DND-41 (cell line): ENCODE measurements at regions not wholly inside any gene's neighbourhood (a gene's known extent, or its start where the extent isn't known, plus 50 kb on each side); places are given as distances from the start of the nearest gene placed in this dataset.

ENCODE experiments used
- ATAC-seq: fragments of 200-7000 bp; cut with Tn5 transposase; 3 replicates; pipeline ENCODE4 v1.9.1; 2021; ENCODE audit warnings: low read depth; ENCODE audit not compliant: insufficient read depth
- DNase-seq: peaks from one replicate; pipeline ENCODE4 v3.0.0-alpha.2; 2020
- H2AFZ ChIP-seq: 2 replicates; pipeline ENCODE4 v1.6.0; 2012; ENCODE audit warnings: low read depth, low read length
- H3K27ac ChIP-seq: 2 replicates; pipeline ENCODE4 v1.5.1; 2012; ENCODE audit warnings: low read length, inconsistent platforms
- H3K27me3 ChIP-seq: fragments of 200-600 bp; sonication (generic); 2 replicates; pipeline ENCODE4 v1.6.0; 2012; ENCODE audit warnings: low read length, mild to moderate bottlenecking, inconsistent platforms; ENCODE audit not compliant: insufficient read depth, poor library complexity
- H3K36me3 ChIP-seq: 2 replicates; pipeline ENCODE4 v1.5.1; 2012; ENCODE audit warnings: low read length, inconsistent platforms; ENCODE audit not compliant: insufficient read depth
- H3K4me1 ChIP-seq: 2 replicates; pipeline ENCODE4 v1.5.1; 2012; ENCODE audit warnings: mild to moderate bottlenecking, low read length; ENCODE audit not compliant: insufficient read depth
- H3K4me2 ChIP-seq: 2 replicates; pipeline ENCODE4 v1.6.0; 2012; ENCODE audit warnings: mild to moderate bottlenecking, moderate library complexity, low read length, inconsistent platforms; ENCODE audit not compliant: insufficient read depth
- H3K4me3 ChIP-seq, 2 experiments: fragments of 200-600 bp in 1 of 2; shearing (Covaris generic) in 1 of 2; 2 replicates each; pipeline ENCODE4 v1.5.1; 2012 to 2016; ENCODE audit warnings: inconsistent platforms in 2 of 2, low read length in 2 of 2, mild to moderate bottlenecking in 2 of 2, low read depth in 1 of 2, moderate library complexity in 1 of 2
- H3K79me2 ChIP-seq: 2 replicates; pipeline ENCODE4 v1.6.0; 2012; ENCODE audit warnings: low read length, inconsistent platforms; ENCODE audit not compliant: insufficient read depth
- H3K9ac ChIP-seq: 2 replicates; pipeline ENCODE4 v1.6.0; 2012; ENCODE audit warnings: low read depth, mild to moderate bottlenecking, inconsistent platforms, low read length, moderate library complexity
- H3K9me3 ChIP-seq: 2 replicates; pipeline ENCODE4 v1.5.1; 2012; ENCODE audit warnings: low read length, moderate library complexity, mild to moderate bottlenecking, inconsistent platforms; ENCODE audit not compliant: insufficient read depth, severe bottlenecking
- H4K20me1 ChIP-seq: 2 replicates; pipeline ENCODE4 v1.6.0; 2012; ENCODE audit warnings: low read length; ENCODE audit not compliant: insufficient read depth
- CTCF ChIP-seq: IDR thresholded peaks from 2 replicates; pipeline ENCODE4 v1.5.1; 2012; ENCODE audit warnings: borderline replicate concordance, low read length, moderate library complexity, mild to moderate bottlenecking; ENCODE audit not compliant: poor library complexity, severe bottlenecking; ENCODE audit errors: extremely low read depth
- EZH2 ChIP-seq: IDR thresholded peaks from 3 replicates; pipeline ENCODE4 v1.6.1; 2012; ENCODE audit warnings: borderline replicate concordance, low read depth, mild to moderate bottlenecking, moderate library complexity, low read length, inconsistent platforms; ENCODE audit not compliant: severe bottlenecking

GRCh38 chr20:61131944-61132343 lies 120.1 kb upstream of the CDH4 start:
- H3K27me3 ChIP-seq = peaks cover 7% of the 10 kb centered on the region
- DNase-seq (no peak), ATAC-seq (no peak)
- H3K79me2 ChIP-seq = no peaks in the 10 kb centered on the region
- no peak overlapping the region for H2AFZ ChIP-seq
- no peaks in the 10 kb centered on the region for H4K20me1 ChIP-seq
- no peaks in the 10 kb centered on the region for H3K36me3 ChIP-seq
- peaks cover 16% of the 10 kb centered on the region for H3K4me1 ChIP-seq
- H3K27ac ChIP-seq = no peak overlapping the region
- TF ChIP-seq EZH2 (no peak), CTCF (no peak)
- H3K4me3 ChIP-seq = no peak overlapping the region
- no peaks in the 10 kb centered on the region for H3K9me3 ChIP-seq
- H3K9ac ChIP-seq = no peak overlapping the region
- no peak overlapping the region for H3K4me2 ChIP-seq

GRCh38 chr20:61133611-61134010 lies 118.5 kb upstream of the CDH4 start:
- no peak overlapping the region for H3K4me3 ChIP-seq
- TF ChIP-seq CTCF (no peak), EZH2 (no peak)
- ATAC-seq (no peak), DNase-seq (no peak)
- peaks cover 5% of the 10 kb centered on the region for H3K27me3 ChIP-seq
- H3K27ac ChIP-seq = no peak overlapping the region
- H3K79me2 ChIP-seq = no peaks in the 10 kb centered on the region
- no peaks in the 10 kb centered on the region for H3K9me3 ChIP-seq
- no peak overlapping the region for H2AFZ ChIP-seq
- no peaks in the 10 kb centered on the region for H4K20me1 ChIP-seq
- no peak overlapping the region for H3K4me2 ChIP-seq
- H3K36me3 ChIP-seq = no peaks in the 10 kb centered on the region
- H3K9ac ChIP-seq = no peak overlapping the region
- H3K4me1 ChIP-seq = peaks cover 15% of the 10 kb centered on the region

DNA sequence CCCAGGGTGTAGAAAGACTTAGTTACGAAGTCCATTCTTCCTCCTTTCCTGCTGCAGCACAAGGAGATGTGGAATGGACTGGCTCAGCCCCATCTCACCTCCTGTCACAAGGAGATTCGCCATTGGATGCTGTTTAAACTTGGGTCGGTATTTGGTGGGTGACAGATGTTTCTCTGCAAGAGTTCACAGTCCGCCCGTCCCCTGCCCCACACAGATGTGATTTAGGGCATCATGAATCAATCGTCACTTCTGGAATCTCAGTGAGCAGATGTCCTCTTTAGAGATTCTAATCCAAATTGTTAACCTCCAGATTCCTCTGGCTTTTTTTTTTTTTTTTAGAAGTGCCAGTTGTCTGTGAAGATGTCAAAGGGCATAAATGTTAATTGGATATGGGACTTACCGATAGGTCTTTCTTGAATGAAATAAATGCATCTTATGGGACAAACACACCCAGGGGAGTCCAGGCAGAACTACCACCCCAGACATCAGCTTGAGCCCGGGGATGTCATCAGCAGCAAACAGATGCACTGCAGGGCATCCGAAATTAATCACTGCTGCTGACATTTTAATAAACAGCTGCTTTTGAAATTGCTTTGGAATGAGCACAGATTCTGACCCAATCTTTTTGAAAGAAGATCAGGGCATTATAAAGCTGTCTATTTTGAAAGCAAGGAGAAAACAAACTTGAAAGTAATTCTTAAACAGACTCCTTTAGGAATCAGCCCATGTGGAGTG lies 117.6 kb upstream of the CDH4 start:
- DNase-seq (no peak), ATAC-seq (no peak)
- Histone ChIP-seq H3K4me1 (peaks cover 6% of the 10 kb centered on the region), H3K79me2 (no peaks in the 10 kb centered on the region), H3K27me3 (no peaks in the 10 kb centered on the region), H2AFZ (no peak overlapping the region), H3K4me3 (no peak overlapping the region), H3K4me2 (no peak overlapping the region), H3K9ac (no peak overlapping the region), H3K9me3 (no peaks in the 10 kb centered on the region), H3K27ac (no peak overlapping the region), H4K20me1 (no peaks in the 10 kb centered on the region), H3K36me3 (no peaks in the 10 kb centered on the region)
- TF ChIP-seq CTCF = no peak
- TF ChIP-seq EZH2 = no peak
